ENCODE measurements at regions not wholly inside any gene's neighbourhood (a gene's known extent, or its start where the extent isn't known, plus 50 kb on each side); places are given as distances from the start of the nearest gene placed in this dataset.

- no peak overlapping the region for H3K4me3 ChIP-seq (ENCODE audit: low read depth, low read length)
Measured at GRCh38 chr10:78756604-78757343, 312.0 kb upstream of the ZMIZ1 start.

DNA sequence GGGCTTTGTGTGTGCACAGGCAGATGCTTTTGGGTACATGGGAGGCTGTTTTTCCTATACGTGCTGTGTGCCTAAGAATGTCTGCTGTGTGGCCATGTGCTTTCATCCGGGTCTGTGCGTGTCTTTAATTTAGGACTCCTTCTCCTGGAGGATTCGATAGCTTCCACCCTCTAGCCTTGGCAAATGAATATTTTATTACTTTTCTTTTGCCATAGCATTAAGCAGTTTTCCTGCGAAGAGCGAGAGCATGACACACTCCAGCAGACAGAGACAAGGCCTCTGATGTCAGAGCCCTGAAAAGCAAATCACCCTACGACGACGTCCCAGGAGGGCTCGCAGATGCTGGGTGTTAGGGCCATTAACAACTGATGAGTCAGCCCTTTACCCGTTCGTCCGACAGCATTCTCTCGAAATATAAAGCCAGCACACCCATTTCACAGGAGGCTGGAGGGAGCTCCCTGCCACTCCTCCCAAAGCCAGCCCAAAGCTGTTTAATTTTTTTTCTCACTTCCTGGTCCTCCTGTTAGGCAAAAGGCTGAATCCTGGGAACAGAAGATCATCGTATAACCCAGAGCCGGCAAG is 311.3 kb upstream of the ZMIZ1 start:
- H3K4me3 ChIP-seq (ENCODE audit: low read depth, low read length), result no peak overlapping the region
- TF ChIP-seq, protein P1, sequence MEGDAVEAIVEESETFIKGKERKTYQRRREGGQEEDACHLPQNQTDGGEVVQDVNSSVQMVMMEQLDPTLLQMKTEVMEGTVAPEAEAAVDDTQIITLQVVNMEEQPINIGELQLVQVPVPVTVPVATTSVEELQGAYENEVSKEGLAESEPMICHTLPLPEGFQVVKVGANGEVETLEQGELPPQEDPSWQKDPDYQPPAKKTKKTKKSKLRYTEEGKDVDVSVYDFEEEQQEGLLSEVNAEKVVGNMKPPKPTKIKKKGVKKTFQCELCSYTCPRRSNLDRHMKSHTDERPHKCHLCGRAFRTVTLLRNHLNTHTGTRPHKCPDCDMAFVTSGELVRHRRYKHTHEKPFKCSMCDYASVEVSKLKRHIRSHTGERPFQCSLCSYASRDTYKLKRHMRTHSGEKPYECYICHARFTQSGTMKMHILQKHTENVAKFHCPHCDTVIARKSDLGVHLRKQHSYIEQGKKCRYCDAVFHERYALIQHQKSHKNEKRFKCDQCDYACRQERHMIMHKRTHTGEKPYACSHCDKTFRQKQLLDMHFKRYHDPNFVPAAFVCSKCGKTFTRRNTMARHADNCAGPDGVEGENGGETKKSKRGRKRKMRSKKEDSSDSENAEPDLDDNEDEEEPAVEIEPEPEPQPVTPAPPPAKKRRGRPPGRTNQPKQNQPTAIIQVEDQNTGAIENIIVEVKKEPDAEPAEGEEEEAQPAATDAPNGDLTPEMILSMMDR (conservative IDR thresholded peaks at IDR 0.05; ENCODE audit: low read depth, low read length), result no peak
- no peak for DNase-seq (ENCODE audit: low read depth)

More at GRCh38 chr10:78756604-78757343, 312.0 kb upstream of the ZMIZ1 start:
- TF ChIP-seq, protein P1 (conservative IDR thresholded peaks at IDR 0.05; ENCODE audit: low read depth, low read length), result no peak
- peak; percentile 88 for DNase-seq (ENCODE audit: low read depth)

DNA sequence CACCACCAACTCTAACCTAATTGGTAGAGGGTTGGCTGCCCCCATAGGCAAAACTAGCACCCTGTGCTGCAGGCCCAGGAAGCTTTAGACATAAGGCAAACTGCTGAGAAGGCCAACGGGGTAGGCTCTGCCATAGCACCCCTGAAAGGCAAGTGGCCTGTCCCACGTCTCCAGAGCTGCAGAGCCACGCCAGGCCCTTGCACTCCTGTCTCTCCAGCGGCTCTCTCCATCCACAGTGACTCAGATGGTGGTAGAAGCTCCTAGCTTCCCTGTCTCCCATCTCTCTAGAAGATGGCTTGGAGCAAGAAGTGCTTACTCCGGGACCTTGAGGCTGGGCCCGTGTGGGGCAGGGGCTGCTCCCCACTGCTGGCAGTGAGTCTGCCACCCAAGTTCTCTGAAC is 310.6 kb upstream of the ZMIZ1 start:
- TF ChIP-seq, protein P1 (conservative IDR thresholded peaks at IDR 0.05; ENCODE audit: low read depth, low read length), result no peak
- no peak overlapping the region for H3K4me3 ChIP-seq (ENCODE audit: low read depth, low read length)
- DNase-seq (ENCODE audit: low read depth), result no peak

DNA sequence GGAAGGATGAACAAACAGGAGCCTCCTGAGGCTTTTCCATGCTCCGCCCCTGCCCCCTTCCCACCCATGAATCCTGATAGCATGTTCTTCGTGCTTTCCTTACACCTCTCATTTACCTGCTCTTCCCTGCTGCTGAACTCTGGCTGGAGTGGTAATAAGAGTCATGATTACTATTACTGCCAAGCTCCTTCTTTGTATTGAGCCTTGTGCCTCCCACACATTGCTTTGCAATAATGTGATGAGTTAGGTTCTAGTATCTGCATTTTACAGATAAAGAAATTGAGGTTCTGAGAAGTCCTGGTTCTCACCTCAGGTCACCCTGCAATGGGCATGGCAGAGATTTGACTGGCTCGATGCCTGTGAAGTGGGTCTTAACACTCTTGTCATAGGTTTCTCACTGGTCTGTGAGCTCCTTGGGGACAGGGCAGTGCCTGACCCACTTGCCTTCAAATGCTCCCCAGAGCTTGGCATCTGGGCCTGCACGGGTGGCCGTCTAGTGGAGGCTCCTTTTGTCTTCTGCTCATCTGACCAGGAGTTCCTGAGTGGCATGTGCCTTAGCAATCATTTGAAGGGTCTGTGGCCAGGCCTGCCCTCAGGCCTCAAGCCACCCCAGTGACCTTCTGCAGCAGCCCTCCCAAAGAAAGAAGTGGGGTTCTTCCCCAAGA is 309.2 kb upstream of the ZMIZ1 start:
- no peak overlapping the region for H3K4me3 ChIP-seq (ENCODE audit: low read depth, low read length)
- no peak for DNase-seq (ENCODE audit: low read depth)
- TF ChIP-seq, protein P1 (conservative IDR thresholded peaks at IDR 0.05; ENCODE audit: low read depth, low read length), result no peak

GRCh38 chr10:78760463-78761310 is 308.1 kb upstream of the ZMIZ1 start:
- TF ChIP-seq, protein P1 (conservative IDR thresholded peaks at IDR 0.05; ENCODE audit: low read depth, low read length), result no peak
- DNase-seq (ENCODE audit: low read depth), result no peak
- H3K4me3 ChIP-seq (ENCODE audit: low read depth, low read length), result no peak overlapping the region

GRCh38 chr10:78761311-78761781 is 307.4 kb upstream of the ZMIZ1 start:
- TF ChIP-seq, protein P1 (conservative IDR thresholded peaks at IDR 0.05; ENCODE audit: low read depth, low read length), result no peak
- no peak overlapping the region for H3K4me3 ChIP-seq (ENCODE audit: low read depth, low read length)
- no peak for DNase-seq (ENCODE audit: low read depth)

Data from epithelial cell of proximal tubule (primary cell).